ENCODE measurements at regions not wholly inside any gene's neighbourhood (a gene's known extent, or its start where the extent isn't known, plus 50 kb on each side); places are given as distances from the start of the nearest gene placed in this dataset.

DNA sequence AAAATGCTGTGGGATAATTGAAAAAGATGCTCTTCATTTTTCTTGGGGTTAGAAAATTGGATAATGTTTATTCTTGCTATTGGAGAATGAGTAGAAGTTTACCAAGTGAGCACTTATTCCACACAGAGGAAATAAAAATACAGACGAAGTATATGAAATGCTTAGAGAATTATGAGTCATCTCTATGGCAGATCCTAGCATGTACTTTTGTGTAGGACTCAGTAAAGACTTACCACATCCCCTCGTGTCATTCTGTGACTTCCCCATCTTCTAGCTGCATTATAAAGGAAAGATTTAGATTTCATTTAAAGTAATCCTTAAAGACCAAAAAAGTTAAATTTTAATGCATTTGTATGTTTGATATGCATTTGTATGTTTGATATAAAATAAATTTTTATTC is 685.6 kb downstream of the TBC1D32 start (continued):
- TF ChIP-seq, protein P1, sequence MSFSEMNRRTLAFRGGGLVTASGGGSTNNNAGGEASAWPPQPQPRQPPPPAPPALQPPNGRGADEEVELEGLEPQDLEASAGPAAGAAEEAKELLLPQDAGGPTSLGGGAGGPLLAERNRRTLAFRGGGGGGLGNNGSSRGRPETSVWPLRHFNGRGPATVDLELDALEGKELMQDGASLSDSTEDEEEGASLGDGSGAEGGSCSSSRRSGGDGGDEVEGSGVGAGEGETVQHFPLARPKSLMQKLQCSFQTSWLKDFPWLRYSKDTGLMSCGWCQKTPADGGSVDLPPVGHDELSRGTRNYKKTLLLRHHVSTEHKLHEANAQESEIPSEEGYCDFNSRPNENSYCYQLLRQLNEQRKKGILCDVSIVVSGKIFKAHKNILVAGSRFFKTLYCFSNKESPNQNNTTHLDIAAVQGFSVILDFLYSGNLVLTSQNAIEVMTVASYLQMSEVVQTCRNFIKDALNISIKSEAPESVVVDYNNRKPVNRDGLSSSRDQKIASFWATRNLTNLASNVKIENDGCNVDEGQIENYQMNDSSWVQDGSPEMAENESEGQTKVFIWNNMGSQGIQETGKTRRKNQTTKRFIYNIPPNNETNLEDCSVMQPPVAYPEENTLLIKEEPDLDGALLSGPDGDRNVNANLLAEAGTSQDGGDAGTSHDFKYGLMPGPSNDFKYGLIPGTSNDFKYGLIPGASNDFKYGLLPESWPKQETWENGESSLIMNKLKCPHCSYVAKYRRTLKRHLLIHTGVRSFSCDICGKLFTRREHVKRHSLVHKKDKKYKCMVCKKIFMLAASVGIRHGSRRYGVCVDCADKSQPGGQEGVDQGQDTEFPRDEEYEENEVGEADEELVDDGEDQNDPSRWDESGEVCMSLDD (tag by site-specific recombination; IDR thresholded peaks at IDR 0.05): no peak

DNA sequence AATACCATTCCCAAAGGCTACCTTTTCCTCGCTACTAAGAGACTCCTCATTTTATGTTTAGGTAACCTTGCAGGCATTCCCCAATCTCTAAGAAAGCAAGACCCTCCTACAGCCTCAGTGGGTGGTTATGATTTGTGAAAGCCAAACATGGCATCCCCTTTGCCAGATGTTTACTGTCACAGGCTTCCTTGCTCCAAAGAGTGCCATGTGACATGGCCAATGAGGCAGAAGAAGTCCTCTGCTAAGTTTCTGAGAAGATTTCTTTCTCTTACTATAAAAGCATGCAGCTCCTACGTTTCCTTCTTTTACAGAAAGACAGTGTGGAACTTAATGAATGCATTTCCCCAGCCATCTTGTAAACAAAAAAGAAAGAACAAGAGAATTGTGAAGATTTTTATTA is 688.2 kb downstream of the TBC1D32 start:
- no peak overlapping the region for H3K4me3 ChIP-seq (ENCODE audit: low read depth, low read length)
- no peaks in the 10 kb centered on the region for H3K36me3 ChIP-seq (ENCODE audit: control insufficient read depth in 2 of 2, insufficient read depth in 1 of 2, low read length in 2 of 2)
- TF ChIP-seq KLF8 (tag by site-specific recombination; IDR thresholded peaks at IDR 0.05) (no peak), ZBTB7A (tag by site-specific recombination; IDR thresholded peaks at IDR 0.05; ENCODE audit: low read depth) (no peak), KLF10 (tag by site-specific recombination; IDR thresholded peaks at IDR 0.05) (no peak), ZNF174 (tag by site-specific recombination; IDR thresholded peaks at IDR 0.05) (no peak), ZNF266 (tag by site-specific recombination; IDR thresholded peaks at IDR 0.05; ENCODE audit: low read depth) (no peak), ZNF768 (tag by site-specific recombination; IDR thresholded peaks at IDR 0.05) (no peak), ZNF639 (tag by site-specific recombination; IDR thresholded peaks at IDR 0.05) (no peak), TSHZ1 (tag by site-specific recombination; IDR thresholded peaks at IDR 0.05; ENCODE audit: borderline replicate concordance) (no peak), ZNF391 (tag by site-specific recombination; IDR thresholded peaks at IDR 0.05; ENCODE audit: borderline replicate concordance, low read depth) (no peak), ZNF624 (tag by site-specific recombination; IDR thresholded peaks at IDR 0.05) (no peak)
- TF ChIP-seq, protein P2, sequence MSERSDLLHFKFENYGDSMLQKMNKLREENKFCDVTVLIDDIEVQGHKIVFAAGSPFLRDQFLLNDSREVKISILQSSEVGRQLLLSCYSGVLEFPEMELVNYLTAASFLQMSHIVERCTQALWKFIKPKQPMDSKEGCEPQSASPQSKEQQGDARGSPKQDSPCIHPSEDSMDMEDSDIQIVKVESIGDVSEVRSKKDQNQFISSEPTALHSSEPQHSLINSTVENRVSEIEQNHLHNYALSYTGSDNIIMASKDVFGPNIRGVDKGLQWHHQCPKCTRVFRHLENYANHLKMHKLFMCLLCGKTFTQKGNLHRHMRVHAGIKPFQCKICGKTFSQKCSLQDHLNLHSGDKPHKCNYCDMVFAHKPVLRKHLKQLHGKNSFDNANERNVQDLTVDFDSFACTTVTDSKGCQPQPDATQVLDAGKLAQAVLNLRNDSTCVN (tag by site-specific recombination; optimal IDR thresholded peaks at IDR 0.05): no peak
- no peaks in the 10 kb centered on the region for H3K9me3 ChIP-seq (ENCODE audit: control insufficient read depth, insufficient read depth, low read depth, low read length)
- ChIA-PET POLR2A (no interaction called here), CTCF (no interaction called here)
- H3K27ac ChIP-seq (ENCODE audit: extremely low read depth, low read depth, low read length): no peak overlapping the region
- no peaks in the 10 kb centered on the region for H3K4me1 ChIP-seq (ENCODE audit: control insufficient read depth, insufficient read depth, low read length)

DNA sequence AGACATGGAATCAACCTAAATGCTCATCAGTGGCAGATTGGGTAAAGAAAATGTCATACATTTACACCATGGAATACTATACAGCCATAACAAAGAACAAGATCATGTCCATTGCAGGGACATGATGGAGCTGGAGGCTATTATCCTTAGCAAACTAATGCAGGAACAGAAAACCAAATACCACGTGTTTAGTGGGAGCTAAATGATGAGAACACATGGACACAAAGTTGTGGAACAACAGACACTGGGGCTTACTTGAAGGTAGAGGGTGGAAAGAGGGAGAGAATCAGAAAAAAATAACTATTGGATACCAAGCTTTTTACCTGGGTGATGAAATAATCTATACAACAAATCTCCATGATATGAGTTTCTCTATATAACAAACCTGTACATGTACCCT is 701.3 kb downstream of the TBC1D32 start:
- Histone ChIP-seq H3K36me3 (ENCODE audit: control insufficient read depth in 2 of 2, insufficient read depth in 1 of 2, low read length in 2 of 2) (no peaks in the 10 kb centered on the region), H3K9me3 (ENCODE audit: control insufficient read depth, insufficient read depth, low read depth, low read length) (no peaks in the 10 kb centered on the region), H3K4me3 (ENCODE audit: low read depth, low read length) (no peak overlapping the region), H3K4me1 (ENCODE audit: control insufficient read depth, insufficient read depth, low read length) (no peaks in the 10 kb centered on the region), H3K27ac (ENCODE audit: extremely low read depth, low read depth, low read length) (no peak overlapping the region)
- CTCF ChIA-PET: no interaction called here
- POLR2A ChIA-PET: no interaction called here
- TF ChIP-seq, protein P3, sequence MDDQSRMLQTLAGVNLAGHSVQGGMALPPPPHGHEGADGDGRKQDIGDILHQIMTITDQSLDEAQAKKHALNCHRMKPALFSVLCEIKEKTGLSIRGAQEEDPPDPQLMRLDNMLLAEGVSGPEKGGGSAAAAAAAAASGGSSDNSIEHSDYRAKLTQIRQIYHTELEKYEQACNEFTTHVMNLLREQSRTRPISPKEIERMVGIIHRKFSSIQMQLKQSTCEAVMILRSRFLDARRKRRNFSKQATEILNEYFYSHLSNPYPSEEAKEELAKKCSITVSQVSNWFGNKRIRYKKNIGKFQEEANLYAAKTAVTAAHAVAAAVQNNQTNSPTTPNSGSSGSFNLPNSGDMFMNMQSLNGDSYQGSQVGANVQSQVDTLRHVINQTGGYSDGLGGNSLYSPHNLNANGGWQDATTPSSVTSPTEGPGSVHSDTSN (CRISPR knock-in tag; IDR thresholded peaks at IDR 0.05): no peak
- TF ChIP-seq, protein P4, sequence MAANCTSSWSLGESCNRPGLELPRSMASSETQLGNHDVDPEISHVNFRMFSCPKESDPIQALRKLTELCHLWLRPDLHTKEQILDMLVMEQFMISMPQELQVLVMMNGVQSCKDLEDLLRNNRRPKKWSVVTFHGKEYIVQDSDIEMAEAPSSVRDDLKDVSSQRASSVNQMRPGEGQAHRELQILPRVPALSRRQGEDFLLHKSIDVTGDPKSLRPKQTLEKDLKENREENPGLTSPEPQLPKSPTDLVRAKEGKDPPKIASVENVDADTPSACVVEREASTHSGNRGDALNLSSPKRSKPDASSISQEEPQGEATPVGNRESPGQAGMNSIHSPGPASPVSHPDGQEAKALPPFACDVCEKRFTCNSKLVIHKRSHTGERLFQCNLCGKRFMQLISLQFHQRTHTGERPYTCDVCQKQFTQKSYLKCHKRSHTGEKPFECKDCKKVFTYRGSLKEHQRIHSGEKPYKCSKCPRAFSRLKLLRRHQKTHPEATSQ (tag by site-specific recombination; IDR thresholded peaks at IDR 0.05): no peak
- no peak for TF ChIP-seq TSHZ1 (tag by site-specific recombination; IDR thresholded peaks at IDR 0.05; ENCODE audit: borderline replicate concordance)
- TF ChIP-seq ZBTB20 (tag by site-specific recombination; IDR thresholded peaks at IDR 0.05): no peak
- TF ChIP-seq ZNF704 (tag by site-specific recombination; IDR thresholded peaks at IDR 0.05): no peak

Measured in HEK293 (cell line).